ENCODE measurements at regions not wholly inside any gene's neighbourhood (a gene's known extent, or its start where the extent isn't known, plus 50 kb on each side); places are given as distances from the start of the nearest gene placed in this dataset.
A peak's percentile ranks its signal among the peaks of the same experiment; 100 is the strongest.

- Histone ChIP-seq H4K91ac (ENCODE audit: low read length) (no peak overlapping the region), H2BK5ac (ENCODE audit: low read depth, low read length, poor library complexity, severe bottlenecking) (no peak overlapping the region), H3K4me1 (ENCODE audit: control insufficient read depth, insufficient read depth, low read depth, low read length) (no peaks in the 10 kb centered on the region), H3K4ac (ENCODE audit: low read depth in 1 of 2, low read length in 2 of 2) (no peak overlapping the region), H3K14ac (ENCODE audit: low read length in 2 of 2) (no peak overlapping the region), H3K4me2 (ENCODE audit: low read length, poor library complexity, severe bottlenecking) (no peak overlapping the region), H3K36me3 (ENCODE audit: control insufficient read depth in 1 of 2, insufficient read depth in 2 of 2, low read depth in 1 of 2, low read length in 2 of 2) (no peaks in the 10 kb centered on the region), H2BK120ac (ENCODE audit: low read depth, low read length) (no peak overlapping the region), H3K4me3 (ENCODE audit: insufficient read depth in 1 of 2, low read depth in 1 of 2, low read length in 2 of 2) (no peak overlapping the region), H3K79me1 (replicated peaks; ENCODE audit: low read length, poor library complexity, severe bottlenecking) (no peaks in the 10 kb centered on the region), H2AK5ac (ENCODE audit: low read length, severe bottlenecking) (no peak overlapping the region), H3K18ac (ENCODE audit: low read depth in 1 of 2, low read length in 2 of 2) (no peak overlapping the region), H3K23ac (ENCODE audit: low read length in 2 of 2) (no peak overlapping the region), H3K27ac (ENCODE audit: low read length, poor library complexity, severe bottlenecking) (no peak overlapping the region), H3K27me3 (ENCODE audit: control insufficient read depth in 1 of 2, insufficient read depth in 1 of 2, low read length in 2 of 2) (no peaks in the 10 kb centered on the region), H2BK12ac (ENCODE audit: low read length in 2 of 2) (no peak overlapping the region), H2AFZ (ENCODE audit: low read depth, low read length) (no peak overlapping the region), H3K9me3 (ENCODE audit: control insufficient read depth, low read length) (no peaks in the 10 kb centered on the region), H4K8ac (ENCODE audit: low read length) (peak overlapping the region; percentile 19), H3K9ac (ENCODE audit: low read length) (no peak overlapping the region), H2BK15ac (ENCODE audit: low read depth, poor library complexity, severe bottlenecking) (no peak overlapping the region)
- no peak for DNase-seq
- WGBS = 90% methylated on average over 2 of the region's 4 CpGs
Observed at GRCh38 chr9:107681988-107682387, 192.4 kb upstream of the KLF4 start.

- H3K4me2 ChIP-seq (ENCODE audit: low read length, poor library complexity, severe bottlenecking) = no peak overlapping the region
- 85% methylated on average over 9 of the region's 10 CpGs for WGBS
- H2AFZ ChIP-seq (ENCODE audit: low read depth, low read length) = no peak overlapping the region
- no peak overlapping the region for H2BK15ac ChIP-seq (ENCODE audit: low read depth, poor library complexity, severe bottlenecking)
- H2AK5ac ChIP-seq (ENCODE audit: low read length, severe bottlenecking) = no peak overlapping the region
- no peak overlapping the region for H3K14ac ChIP-seq (ENCODE audit: low read length in 2 of 2)
- H3K9ac ChIP-seq (ENCODE audit: low read length) = no peak overlapping the region
- H3K4me1 ChIP-seq (ENCODE audit: control insufficient read depth, insufficient read depth, low read depth, low read length) = no peaks in the 10 kb centered on the region
- no peaks in the 10 kb centered on the region for H3K36me3 ChIP-seq (ENCODE audit: control insufficient read depth in 1 of 2, insufficient read depth in 2 of 2, low read depth in 1 of 2, low read length in 2 of 2)
- no peak overlapping the region for H2BK120ac ChIP-seq (ENCODE audit: low read depth, low read length)
- no peaks in the 10 kb centered on the region for H3K79me1 ChIP-seq (replicated peaks; ENCODE audit: low read length, poor library complexity, severe bottlenecking)
- H4K8ac ChIP-seq (ENCODE audit: low read length) = no peak overlapping the region
- H4K91ac ChIP-seq (ENCODE audit: low read length) = no peak overlapping the region
- no peak overlapping the region for H3K4ac ChIP-seq (ENCODE audit: low read depth in 1 of 2, low read length in 2 of 2)
- DNase-seq = no peak
- no peak overlapping the region for H3K18ac ChIP-seq (ENCODE audit: low read depth in 1 of 2, low read length in 2 of 2)
- H3K9me3 ChIP-seq (ENCODE audit: control insufficient read depth, low read length) = no peaks in the 10 kb centered on the region
- no peak overlapping the region for H3K4me3 ChIP-seq (ENCODE audit: insufficient read depth in 1 of 2, low read depth in 1 of 2, low read length in 2 of 2)
- no peak overlapping the region for H3K27ac ChIP-seq (ENCODE audit: low read length, poor library complexity, severe bottlenecking)
- no peak overlapping the region for H2BK12ac ChIP-seq (ENCODE audit: low read length in 2 of 2)
- H3K27me3 ChIP-seq (ENCODE audit: control insufficient read depth in 1 of 2, insufficient read depth in 1 of 2, low read length in 2 of 2) = no peaks in the 10 kb centered on the region
- H3K23ac ChIP-seq (ENCODE audit: low read length in 2 of 2) = no peak overlapping the region
- no peak overlapping the region for H2BK5ac ChIP-seq (ENCODE audit: low read depth, low read length, poor library complexity, severe bottlenecking)
Observed at GRCh38 chr9:107675351-107676259, 186.0 kb upstream of the KLF4 start.

- Histone ChIP-seq H3K27ac (ENCODE audit: low read length, poor library complexity, severe bottlenecking) (no peak overlapping the region), H2BK15ac (ENCODE audit: low read depth, poor library complexity, severe bottlenecking) (no peak overlapping the region), H3K4me1 (ENCODE audit: control insufficient read depth, insufficient read depth, low read depth, low read length) (no peaks in the 10 kb centered on the region), H3K9ac (ENCODE audit: low read length) (no peak overlapping the region), H3K4ac (ENCODE audit: low read depth in 1 of 2, low read length in 2 of 2) (no peak overlapping the region), H3K36me3 (ENCODE audit: control insufficient read depth in 1 of 2, insufficient read depth in 2 of 2, low read depth in 1 of 2, low read length in 2 of 2) (no peaks in the 10 kb centered on the region), H2BK12ac (ENCODE audit: low read length in 2 of 2) (no peak overlapping the region), H3K4me2 (ENCODE audit: low read length, poor library complexity, severe bottlenecking) (no peak overlapping the region), H2BK120ac (ENCODE audit: low read depth, low read length) (no peak overlapping the region), H3K4me3 (ENCODE audit: insufficient read depth in 1 of 2, low read depth in 1 of 2, low read length in 2 of 2) (no peak overlapping the region), H3K23ac (ENCODE audit: low read length in 2 of 2) (no peak overlapping the region), H3K9me3 (ENCODE audit: control insufficient read depth, low read length) (no peaks in the 10 kb centered on the region), H2AK5ac (ENCODE audit: low read length, severe bottlenecking) (no peak overlapping the region), H2BK5ac (ENCODE audit: low read depth, low read length, poor library complexity, severe bottlenecking) (no peak overlapping the region), H3K14ac (ENCODE audit: low read length in 2 of 2) (no peak overlapping the region), H4K91ac (ENCODE audit: low read length) (no peak overlapping the region), H3K79me1 (replicated peaks; ENCODE audit: low read length, poor library complexity, severe bottlenecking) (no peaks in the 10 kb centered on the region), H3K27me3 (ENCODE audit: control insufficient read depth in 1 of 2, insufficient read depth in 1 of 2, low read length in 2 of 2) (no peaks in the 10 kb centered on the region), H4K8ac (ENCODE audit: low read length) (no peak overlapping the region), H3K18ac (ENCODE audit: low read depth in 1 of 2, low read length in 2 of 2) (no peak overlapping the region), H2AFZ (ENCODE audit: low read depth, low read length) (no peak overlapping the region)
- DNase-seq = no peak
- WGBS = 75% methylated on average over 3 of the region's 5 CpGs
Observed at GRCh38 chr9:107674721-107675277, 185.2 kb upstream of the KLF4 start.

DNA sequence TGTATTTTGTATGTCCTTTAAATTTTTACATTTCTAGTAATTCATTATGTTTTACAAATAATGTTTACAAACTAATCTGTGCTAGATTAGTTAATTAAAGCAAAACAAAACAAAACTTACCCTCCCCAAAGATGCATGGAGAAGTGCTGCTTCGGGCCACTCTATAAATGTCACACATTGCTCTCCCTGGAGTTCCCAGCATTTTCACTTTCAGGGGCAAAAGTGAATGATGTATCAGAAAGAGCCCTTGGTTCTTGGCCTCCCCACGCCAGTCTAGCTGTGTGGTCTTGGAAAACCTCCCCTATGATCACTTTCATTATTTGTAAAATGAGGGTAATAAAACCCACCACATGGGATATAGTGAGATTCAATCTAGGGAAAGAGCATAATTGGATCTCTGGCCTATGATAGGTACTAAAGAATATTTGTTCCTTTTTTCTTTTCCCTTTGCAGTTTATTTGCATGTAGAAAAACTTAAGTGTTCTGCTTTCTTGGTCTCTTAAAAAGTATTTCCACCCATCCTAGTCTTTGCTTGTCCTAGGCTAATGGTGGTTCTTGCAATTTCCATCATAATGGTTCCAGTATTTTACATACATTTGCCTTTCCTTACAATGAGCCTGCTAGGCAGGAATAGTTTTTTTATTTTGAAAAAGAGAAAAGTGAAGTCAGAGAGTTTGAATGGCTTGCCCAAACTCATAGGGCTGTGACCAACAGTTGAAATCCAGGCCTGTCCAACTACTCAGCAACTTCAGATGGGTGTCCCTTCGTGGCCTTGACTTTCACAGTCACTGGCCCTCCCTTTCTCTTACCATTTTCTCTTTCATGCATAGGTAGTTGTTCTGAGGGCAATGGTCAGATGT, 184.5 kb upstream of the KLF4 start:
- Histone ChIP-seq H2BK5ac (ENCODE audit: low read depth, low read length, poor library complexity, severe bottlenecking) (no peak overlapping the region), H3K18ac (ENCODE audit: low read depth in 1 of 2, low read length in 2 of 2) (no peak overlapping the region), H2AFZ (ENCODE audit: low read depth, low read length) (no peak overlapping the region), H2BK120ac (ENCODE audit: low read depth, low read length) (no peak overlapping the region), H3K9me3 (ENCODE audit: control insufficient read depth, low read length) (no peaks in the 10 kb centered on the region), H3K4ac (ENCODE audit: low read depth in 1 of 2, low read length in 2 of 2) (no peak overlapping the region), H4K8ac (ENCODE audit: low read length) (no peak overlapping the region), H3K9ac (ENCODE audit: low read length) (no peak overlapping the region), H2BK15ac (ENCODE audit: low read depth, poor library complexity, severe bottlenecking) (no peak overlapping the region), H2BK12ac (ENCODE audit: low read length in 2 of 2) (no peak overlapping the region), H3K27ac (ENCODE audit: low read length, poor library complexity, severe bottlenecking) (no peak overlapping the region), H3K4me2 (ENCODE audit: low read length, poor library complexity, severe bottlenecking) (no peak overlapping the region), H3K4me1 (ENCODE audit: control insufficient read depth, insufficient read depth, low read depth, low read length) (no peaks in the 10 kb centered on the region), H4K91ac (ENCODE audit: low read length) (no peak overlapping the region), H3K4me3 (ENCODE audit: insufficient read depth in 1 of 2, low read depth in 1 of 2, low read length in 2 of 2) (no peak overlapping the region), H2AK5ac (ENCODE audit: low read length, severe bottlenecking) (no peak overlapping the region), H3K27me3 (ENCODE audit: control insufficient read depth in 1 of 2, insufficient read depth in 1 of 2, low read length in 2 of 2) (no peaks in the 10 kb centered on the region), H3K14ac (ENCODE audit: low read length in 2 of 2) (no peak overlapping the region), H3K79me1 (replicated peaks; ENCODE audit: low read length, poor library complexity, severe bottlenecking) (no peaks in the 10 kb centered on the region), H3K23ac (ENCODE audit: low read length in 2 of 2) (no peak overlapping the region), H3K36me3 (ENCODE audit: control insufficient read depth in 1 of 2, insufficient read depth in 2 of 2, low read depth in 1 of 2, low read length in 2 of 2) (no peaks in the 10 kb centered on the region)
- no peak for DNase-seq
- 90% methylated on average over 2 of the region's 3 CpGs for WGBS
